WTC11 (cell line): ENCODE measurements at regions not wholly inside any gene's neighbourhood (a gene's known extent, or its start where the extent isn't known, plus 50 kb on each side); places are given as distances from the start of the nearest gene placed in this dataset.

Experiments
- ESRRA ChIP-seq: sonication (generic); formaldehyde crosslinking; IDR thresholded peaks from 2 replicates; pipeline ENCODE4 v1.8.1; 2022; ENCODE audit warnings: mild to moderate bottlenecking, missing genetic modification reagents, borderline replicate concordance
- FOXJ3 ChIP-seq: sonication (generic); formaldehyde crosslinking; IDR thresholded peaks from 2 replicates; pipeline ENCODE4 v1.9.0; 2021; ENCODE audit warnings: missing genetic modification reagents, mild to moderate bottlenecking, borderline replicate concordance
- HMGA2 ChIP-seq: fragments of 250-450 bp; sonication (Bioruptor Pico); IDR thresholded peaks from 2 replicates; pipeline ENCODE4 v1.4.0; 2021; ENCODE audit warnings: mild to moderate bottlenecking, moderate library complexity
- NFYB ChIP-seq: sonication (generic); formaldehyde crosslinking; conservative IDR thresholded peaks from 2 replicates; pipeline ENCODE4 v1.8.0; 2022; ENCODE audit warnings: low read depth, missing genetic modification reagents
- NR2C2 ChIP-seq: sonication (generic); formaldehyde crosslinking; IDR thresholded peaks from 2 replicates; pipeline ENCODE4 v1.8.0; 2022; ENCODE audit warnings: mild to moderate bottlenecking, missing genetic modification reagents
- TF ChIP-seq, protein P1 (sequence below): fragments of 200-600 bp; IDR thresholded peaks from 2 replicates; pipeline ENCODE4 v1.8.0; 2022; ENCODE audit warnings: antibody characterized with exemption

DNA sequence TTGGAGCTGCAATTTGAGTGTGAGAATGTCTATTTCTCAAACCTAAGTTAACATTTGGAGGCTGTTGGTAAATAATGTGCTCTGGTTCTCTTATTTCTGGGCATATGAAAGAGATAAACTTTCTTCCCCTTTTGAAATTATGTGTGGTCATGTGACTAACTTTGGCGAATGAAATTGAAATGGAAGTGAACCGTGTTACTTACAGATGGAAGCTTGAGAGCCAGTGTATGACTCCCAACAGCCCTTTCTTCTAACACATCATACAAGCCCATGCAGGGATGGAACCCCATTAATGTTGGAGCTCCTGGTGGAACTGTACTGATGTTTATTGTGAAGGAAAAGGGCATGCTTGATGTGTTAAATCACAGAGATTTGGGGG lies 725.8 kb downstream of the TSN start:
- TF ChIP-seq, protein P1, sequence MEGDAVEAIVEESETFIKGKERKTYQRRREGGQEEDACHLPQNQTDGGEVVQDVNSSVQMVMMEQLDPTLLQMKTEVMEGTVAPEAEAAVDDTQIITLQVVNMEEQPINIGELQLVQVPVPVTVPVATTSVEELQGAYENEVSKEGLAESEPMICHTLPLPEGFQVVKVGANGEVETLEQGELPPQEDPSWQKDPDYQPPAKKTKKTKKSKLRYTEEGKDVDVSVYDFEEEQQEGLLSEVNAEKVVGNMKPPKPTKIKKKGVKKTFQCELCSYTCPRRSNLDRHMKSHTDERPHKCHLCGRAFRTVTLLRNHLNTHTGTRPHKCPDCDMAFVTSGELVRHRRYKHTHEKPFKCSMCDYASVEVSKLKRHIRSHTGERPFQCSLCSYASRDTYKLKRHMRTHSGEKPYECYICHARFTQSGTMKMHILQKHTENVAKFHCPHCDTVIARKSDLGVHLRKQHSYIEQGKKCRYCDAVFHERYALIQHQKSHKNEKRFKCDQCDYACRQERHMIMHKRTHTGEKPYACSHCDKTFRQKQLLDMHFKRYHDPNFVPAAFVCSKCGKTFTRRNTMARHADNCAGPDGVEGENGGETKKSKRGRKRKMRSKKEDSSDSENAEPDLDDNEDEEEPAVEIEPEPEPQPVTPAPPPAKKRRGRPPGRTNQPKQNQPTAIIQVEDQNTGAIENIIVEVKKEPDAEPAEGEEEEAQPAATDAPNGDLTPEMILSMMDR, result no peak
- no peak for TF ChIP-seq ESRRA (CRISPR knock-in tag)
- TF ChIP-seq NFYB (CRISPR knock-in tag), result no peak
- no peak for TF ChIP-seq FOXJ3 (CRISPR knock-in tag)
- TF ChIP-seq NR2C2 (CRISPR knock-in tag), result no peak
- TF ChIP-seq HMGA2 (CRISPR knock-in tag), result no peak
